ENCODE measurements at regions not wholly inside any gene's neighbourhood (a gene's known extent, or its start where the extent isn't known, plus 50 kb on each side); places are given as distances from the start of the nearest gene placed in this dataset.
"Not testable (repeated sequence)": the region's sequence is repeated elsewhere in the genome, so short reads cannot be mapped to it uniquely, and the experiment has no call there.

DNA sequence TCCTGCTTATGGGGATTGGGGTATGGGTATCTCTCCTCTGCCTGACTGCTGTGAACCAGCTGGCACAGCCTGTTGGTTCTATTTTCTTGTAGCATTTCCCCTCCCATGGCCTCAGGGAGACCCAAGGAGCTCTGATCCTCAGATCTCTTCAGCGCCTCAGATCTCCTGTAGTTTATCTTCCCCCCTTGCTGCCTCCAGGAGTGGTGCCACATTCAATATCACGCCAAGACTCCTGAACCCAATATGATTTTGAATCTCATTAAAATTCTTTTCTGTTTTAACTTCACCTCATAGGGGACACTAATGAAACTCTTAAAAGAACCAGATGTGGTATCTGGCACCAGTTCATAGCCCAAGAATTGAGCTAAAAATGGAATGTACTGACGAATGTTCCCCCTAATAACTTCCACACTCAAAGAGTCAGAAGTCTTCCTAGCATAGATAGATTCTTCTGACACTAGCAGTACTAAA lies 59.6 kb upstream of the LIFR start:
- TF ChIP-seq, protein P1, sequence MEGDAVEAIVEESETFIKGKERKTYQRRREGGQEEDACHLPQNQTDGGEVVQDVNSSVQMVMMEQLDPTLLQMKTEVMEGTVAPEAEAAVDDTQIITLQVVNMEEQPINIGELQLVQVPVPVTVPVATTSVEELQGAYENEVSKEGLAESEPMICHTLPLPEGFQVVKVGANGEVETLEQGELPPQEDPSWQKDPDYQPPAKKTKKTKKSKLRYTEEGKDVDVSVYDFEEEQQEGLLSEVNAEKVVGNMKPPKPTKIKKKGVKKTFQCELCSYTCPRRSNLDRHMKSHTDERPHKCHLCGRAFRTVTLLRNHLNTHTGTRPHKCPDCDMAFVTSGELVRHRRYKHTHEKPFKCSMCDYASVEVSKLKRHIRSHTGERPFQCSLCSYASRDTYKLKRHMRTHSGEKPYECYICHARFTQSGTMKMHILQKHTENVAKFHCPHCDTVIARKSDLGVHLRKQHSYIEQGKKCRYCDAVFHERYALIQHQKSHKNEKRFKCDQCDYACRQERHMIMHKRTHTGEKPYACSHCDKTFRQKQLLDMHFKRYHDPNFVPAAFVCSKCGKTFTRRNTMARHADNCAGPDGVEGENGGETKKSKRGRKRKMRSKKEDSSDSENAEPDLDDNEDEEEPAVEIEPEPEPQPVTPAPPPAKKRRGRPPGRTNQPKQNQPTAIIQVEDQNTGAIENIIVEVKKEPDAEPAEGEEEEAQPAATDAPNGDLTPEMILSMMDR (IDR thresholded peaks at IDR 0.05; ENCODE audit: low read depth, low read length), result no peak
- DNase-seq (ENCODE audit: extremely low read depth, low read depth), result no peak

DNA sequence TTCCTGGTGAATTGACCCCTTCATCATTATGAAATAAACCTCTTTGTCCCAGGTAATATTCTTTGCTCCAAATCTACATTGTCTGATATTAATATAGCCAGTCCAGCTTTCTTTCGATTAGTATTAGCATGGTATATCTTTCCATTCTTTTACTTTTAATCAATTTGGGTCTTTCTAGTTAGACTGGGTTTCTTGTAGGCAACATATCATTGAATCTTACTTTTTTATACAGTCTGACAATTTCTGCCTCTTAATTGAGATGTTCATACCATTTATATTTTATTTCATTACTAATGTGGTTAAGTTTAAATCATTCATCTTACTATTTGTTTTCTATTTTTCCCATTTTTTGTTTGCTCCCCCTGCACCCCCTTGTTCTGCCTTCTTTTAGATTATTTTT lies 61.7 kb upstream of the LIFR start:
- TF ChIP-seq, protein P1 (IDR thresholded peaks at IDR 0.05; ENCODE audit: low read depth, low read length), result no peak
- no peak for DNase-seq (ENCODE audit: extremely low read depth, low read depth)

DNA sequence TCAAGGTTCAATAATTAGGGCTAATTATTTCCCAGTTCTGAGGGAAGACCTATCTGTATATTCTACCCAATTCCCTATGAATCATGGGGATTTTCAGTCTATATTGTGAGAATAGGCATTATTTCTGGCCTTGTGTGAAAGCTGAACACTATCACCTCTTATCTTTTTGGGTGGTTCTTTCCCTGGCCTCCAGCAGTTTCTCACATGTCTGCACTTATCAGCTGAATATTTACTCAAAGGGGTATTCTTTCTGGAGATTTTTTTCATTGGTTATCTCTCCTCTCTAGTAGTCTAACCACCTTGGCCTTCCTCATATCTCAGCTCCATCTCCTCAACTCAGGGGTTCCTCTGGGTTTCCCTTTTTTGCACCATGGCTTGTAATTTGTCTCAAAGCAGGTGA lies 64.9 kb upstream of the LIFR start:
- no peak for DNase-seq (ENCODE audit: extremely low read depth, low read depth)
- TF ChIP-seq, protein P1 (IDR thresholded peaks at IDR 0.05; ENCODE audit: low read depth, low read length), result no peak

DNA sequence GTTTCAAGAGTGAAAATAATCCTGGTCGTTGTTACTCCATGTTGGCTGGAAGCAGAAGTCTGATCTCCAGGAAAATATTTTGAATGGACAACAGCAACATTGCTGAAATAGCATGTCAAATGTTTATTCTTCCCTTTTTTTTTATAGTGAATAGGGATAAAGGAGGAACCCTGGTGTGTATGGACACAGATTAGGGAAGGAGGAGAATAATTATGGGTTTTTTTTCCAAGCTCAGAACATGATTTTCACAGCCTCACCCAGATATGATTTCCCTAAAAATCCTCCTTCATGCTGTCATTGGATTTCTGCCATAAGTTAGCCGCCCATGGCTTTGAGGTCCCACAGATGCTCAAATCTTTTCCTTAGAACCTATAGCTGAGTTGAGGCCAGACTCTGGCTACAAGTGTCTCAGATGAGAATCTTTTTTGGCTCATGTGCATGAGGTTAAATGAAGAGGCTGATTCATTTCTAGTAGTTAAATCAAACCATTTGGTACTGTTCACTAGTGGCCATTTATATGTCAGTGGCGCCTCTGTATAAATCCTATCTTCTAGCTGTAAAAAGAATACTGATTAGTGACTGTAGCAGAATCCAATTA lies 65.5 kb upstream of the LIFR start:
- DNase-seq (ENCODE audit: extremely low read depth, low read depth), result no peak
- TF ChIP-seq, protein P1 (IDR thresholded peaks at IDR 0.05; ENCODE audit: low read depth, low read length), result no peak

DNA sequence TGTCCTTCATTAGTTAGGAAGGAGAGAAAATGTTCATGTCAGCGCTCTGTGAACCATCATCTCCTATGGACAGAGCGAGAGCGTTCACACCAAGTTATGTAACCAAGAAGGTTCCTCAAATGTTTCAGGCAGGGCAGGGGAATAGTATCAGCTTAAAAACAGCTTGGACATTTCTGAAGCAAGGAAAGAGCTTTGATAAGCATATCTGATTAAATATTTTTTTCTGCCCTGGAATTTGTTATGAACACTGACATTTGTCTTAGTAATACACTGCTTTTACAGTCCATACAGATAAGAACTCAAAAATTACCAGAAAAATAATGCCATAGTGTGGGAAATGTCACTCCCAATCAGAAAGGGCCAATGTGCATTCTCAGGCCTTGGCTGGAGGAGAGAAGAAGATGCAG lies 66.3 kb upstream of the LIFR start:
- TF ChIP-seq, protein P1 (IDR thresholded peaks at IDR 0.05; ENCODE audit: low read depth, low read length), result no peak
- no peak for DNase-seq (ENCODE audit: extremely low read depth, low read depth)

DNA sequence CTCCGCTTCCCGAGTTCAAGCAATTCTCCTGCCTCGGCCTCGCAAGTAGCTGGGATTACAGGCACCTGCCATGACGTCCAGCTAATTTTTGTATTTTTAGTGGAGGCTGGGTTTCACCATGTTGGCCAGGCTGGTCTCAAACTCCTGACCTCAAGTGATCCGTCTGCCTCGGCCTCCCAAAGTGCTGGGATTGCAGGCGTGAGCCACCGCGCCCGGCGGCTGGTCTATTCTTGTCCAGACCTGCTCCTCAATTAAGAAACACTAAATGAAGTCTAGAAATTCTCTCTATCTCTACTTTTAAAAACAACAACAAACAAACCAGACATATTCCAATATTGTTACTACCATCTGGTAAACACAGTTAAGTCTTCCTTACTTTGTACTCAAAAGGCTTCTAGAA lies 68.1 kb upstream of the LIFR start:
- not testable (repeated sequence) for DNase-seq (ENCODE audit: extremely low read depth, low read depth)

DNA sequence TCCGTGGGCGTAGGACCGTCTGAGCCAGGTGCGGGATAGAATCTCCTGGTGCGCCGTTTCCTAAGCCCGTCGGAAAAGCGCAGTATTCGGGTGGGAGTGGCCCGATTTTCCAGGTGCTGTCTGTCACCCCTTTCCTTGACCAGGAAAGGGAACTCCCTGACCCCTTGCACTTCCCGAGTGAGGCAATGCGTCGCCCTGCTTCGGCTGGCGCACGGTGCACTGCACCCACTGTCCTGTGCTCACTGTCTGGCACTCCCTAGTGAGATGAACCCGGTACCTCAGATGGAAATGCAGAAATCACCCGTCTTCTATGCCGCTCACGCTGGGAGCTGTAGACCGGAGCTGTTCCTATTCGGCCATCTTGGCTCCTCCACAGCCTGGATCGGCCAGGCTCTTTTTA lies 74.9 kb upstream of the LIFR start:
- DNase-seq (ENCODE audit: extremely low read depth, low read depth), result not testable (repeated sequence)

DNA sequence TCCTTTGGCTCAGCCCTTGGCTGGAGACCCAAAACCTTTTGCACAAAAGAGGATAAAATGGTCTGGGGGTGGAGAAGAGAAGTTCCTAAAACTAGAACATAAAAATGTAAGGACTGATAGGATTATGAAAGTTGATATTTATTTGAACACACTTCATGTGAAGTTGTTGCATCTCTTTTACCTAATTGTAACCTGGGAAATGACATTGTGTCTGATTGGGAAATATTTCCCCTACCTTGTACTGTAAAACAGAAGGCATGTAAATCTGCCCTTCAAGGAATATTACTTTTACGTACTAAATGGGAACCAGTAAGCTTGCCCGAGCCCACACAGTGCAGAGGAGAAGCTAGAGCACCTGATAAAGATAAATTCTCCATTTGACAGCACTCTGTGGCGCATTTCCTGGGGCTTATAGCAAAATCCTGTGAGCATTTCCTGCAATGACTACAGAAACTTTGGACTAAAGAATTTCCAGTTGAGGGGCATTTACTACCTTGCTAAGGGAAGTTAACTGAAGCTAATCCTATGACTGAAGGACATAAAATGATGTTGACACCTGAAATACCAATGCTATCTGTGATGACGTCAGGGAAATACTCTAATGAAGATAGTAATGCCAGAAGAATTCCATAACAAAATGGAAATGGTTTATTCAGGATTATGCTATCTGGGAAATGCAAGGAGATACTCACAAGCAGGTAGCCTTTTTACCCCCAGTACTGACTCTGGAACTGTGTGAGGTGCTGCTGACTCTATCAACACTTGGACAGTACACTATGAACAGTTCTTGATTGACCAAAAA lies 78.3 kb upstream of the LIFR start:
- no peak for DNase-seq (ENCODE audit: extremely low read depth, low read depth)
- TF ChIP-seq, protein P1 (IDR thresholded peaks at IDR 0.05; ENCODE audit: low read depth, low read length), result no peak

Measured in AG09319 (cell line).